RWPE1 (cell line): ENCODE measurements at regions not wholly inside any gene's neighbourhood (a gene's known extent, or its start where the extent isn't known, plus 50 kb on each side); places are given as distances from the start of the nearest gene placed in this dataset.

Source experiments
- CTCF ChIA-PET: fragments of 350-600 bp; sonication (Branson Sonifier 250); formaldehyde crosslinking; extraction: SDS; loops from one replicate; lab custom pipeline; 2021; lab: Yijun Ruan, JAX
- POLR2A ChIA-PET: fragments of 400-600 bp; formaldehyde crosslinking; extraction: SDS; loops from one replicate; lab custom pipeline; 2020; ENCODE audit warnings: antibody characterized with exemption; ENCODE audit not compliant: low non-redundant PET; lab: Yijun Ruan, JAX
- DNase-seq: peaks from one replicate; pipeline ENCODE4 v3.0.0; 2012; ENCODE audit warnings: low spot score
- H3K27ac ChIP-seq: fragments of 450-650 bp; 2 replicates; pipeline ENCODE4 v1.5.1; 2017
- TF ChIP-seq, protein P1 (sequence below): fragments of 450-650 bp; conservative IDR thresholded peaks from 2 replicates; pipeline ENCODE4 v1.5.1; 2017; ENCODE audit warnings: low read depth, mild to moderate bottlenecking

DNA sequence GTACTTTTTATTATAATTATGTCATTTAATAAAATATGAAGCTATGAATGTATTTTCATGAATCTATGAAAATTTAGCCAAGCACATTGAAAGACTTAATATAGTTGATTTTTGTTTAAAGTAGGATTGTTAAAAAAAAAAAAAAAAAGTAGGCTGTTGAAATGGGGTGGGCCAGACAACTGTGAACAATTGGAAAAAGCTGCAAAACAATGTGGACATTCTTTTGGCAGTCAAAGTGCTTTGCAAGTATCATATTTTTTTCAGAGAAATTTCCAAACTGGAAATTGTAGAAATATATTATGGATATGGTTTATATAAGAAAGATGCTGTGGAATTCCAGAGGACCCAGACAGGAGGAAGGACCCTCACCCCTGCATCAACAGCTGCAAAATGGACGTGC, 82.1 kb downstream of the ETAA1 start:
- ChIA-PET POLR2A (no interaction called here), CTCF (interaction anchor here (0.5 to 0.6 kb wide), 3 partner anchors 35 to 361 kb away, joined by 3 read pairs; no protein-coding TSS in a partner anchor)
- no peak for DNase-seq
- no peak overlapping the region for H3K27ac ChIP-seq
- TF ChIP-seq, protein P1, sequence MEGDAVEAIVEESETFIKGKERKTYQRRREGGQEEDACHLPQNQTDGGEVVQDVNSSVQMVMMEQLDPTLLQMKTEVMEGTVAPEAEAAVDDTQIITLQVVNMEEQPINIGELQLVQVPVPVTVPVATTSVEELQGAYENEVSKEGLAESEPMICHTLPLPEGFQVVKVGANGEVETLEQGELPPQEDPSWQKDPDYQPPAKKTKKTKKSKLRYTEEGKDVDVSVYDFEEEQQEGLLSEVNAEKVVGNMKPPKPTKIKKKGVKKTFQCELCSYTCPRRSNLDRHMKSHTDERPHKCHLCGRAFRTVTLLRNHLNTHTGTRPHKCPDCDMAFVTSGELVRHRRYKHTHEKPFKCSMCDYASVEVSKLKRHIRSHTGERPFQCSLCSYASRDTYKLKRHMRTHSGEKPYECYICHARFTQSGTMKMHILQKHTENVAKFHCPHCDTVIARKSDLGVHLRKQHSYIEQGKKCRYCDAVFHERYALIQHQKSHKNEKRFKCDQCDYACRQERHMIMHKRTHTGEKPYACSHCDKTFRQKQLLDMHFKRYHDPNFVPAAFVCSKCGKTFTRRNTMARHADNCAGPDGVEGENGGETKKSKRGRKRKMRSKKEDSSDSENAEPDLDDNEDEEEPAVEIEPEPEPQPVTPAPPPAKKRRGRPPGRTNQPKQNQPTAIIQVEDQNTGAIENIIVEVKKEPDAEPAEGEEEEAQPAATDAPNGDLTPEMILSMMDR, result no peak

DNA sequence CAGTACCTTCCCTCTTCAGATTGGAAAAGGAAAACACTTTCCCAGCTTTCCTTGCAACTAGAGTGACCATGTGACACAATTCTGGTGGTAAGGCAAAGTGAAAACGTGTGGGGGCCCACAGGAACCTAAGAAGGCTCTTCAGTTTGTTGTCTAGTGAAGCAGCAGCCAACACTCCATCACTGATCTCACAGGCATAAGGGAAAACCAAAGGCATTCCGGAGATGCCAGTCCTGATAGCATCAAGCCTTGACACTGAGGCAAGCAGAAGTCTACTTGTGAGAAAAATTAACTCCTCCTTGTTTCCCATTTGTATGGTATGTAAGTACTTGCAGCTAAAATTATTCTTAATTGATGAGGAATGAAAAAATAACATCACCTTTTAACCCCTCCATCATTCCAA, 88.3 kb downstream of the ETAA1 start:
- no peak overlapping the region for H3K27ac ChIP-seq
- ChIA-PET CTCF (interaction anchor here (0.6 kb wide), 1 partner anchor 898 kb away, joined by 4 read pairs; no protein-coding TSS in a partner anchor), POLR2A (no interaction called here)
- TF ChIP-seq, protein P1, result no peak
- no peak for DNase-seq

DNA sequence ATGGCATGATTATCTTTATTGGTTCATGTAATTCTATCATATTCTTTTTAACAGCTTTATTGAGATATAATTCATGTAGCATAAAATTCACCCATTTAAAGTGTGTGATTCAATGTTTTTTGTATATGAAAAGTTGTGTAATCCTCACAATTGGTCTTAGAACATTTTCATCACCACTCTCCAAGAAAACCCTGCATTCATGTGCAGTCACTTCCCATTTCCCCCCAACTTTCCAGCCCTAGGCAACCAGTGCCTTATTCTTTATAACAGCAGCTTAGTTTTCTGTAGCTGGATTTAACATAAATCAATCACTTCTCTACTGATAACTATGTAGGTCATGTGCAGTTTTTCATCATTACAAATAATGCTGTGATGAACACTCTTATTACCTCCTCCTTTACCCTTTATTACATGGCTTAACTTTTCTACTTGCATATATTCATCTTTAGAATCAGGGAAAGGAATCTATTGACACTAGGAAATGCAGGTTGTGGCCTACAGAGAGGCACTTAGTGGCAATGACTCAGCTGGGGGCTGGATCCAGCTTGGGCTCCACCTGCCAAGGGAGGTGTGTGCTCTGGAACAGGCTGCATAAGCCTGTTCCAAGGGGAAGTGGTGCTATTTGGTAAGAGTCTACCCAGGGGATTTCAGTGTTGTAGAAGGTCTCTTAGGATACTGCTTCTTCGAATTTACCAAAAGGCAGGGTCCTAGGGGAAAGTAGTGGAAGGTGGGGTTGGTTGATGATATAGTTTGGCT, 89.1 kb downstream of the ETAA1 start:
- DNase-seq, result peak; percentile 34
- ChIA-PET CTCF (interaction anchor here (1.6 kb wide), 1 partner anchor 9 kb away, joined by 5 read pairs; no protein-coding TSS in a partner anchor), POLR2A (no interaction called here)
- TF ChIP-seq, protein P1, result no peak
- no peak overlapping the region for H3K27ac ChIP-seq

DNA sequence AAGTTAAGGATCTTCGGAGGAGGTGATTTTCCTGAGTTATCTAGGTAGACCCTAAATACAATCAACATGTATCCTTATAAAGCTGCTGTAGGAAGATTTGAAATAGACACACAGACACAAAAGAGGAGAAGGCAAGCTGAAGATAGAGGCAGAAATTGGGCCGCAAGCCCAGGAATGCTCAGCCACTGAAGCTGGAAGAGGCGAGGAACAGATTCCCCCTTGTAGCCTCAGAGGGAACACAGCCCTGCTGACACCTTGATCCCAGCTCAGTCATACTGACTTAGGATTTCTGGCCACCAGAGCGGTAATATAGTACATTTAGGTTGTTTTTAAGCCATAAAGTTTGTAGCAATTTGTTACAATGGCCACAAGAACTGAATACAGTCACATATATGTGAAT, 90.9 kb downstream of the ETAA1 start:
- CTCF ChIA-PET, result no interaction called here
- POLR2A ChIA-PET, result no interaction called here
- TF ChIP-seq, protein P1, result no peak
- no peak for DNase-seq
- H3K27ac ChIP-seq, result no peak overlapping the region

DNA sequence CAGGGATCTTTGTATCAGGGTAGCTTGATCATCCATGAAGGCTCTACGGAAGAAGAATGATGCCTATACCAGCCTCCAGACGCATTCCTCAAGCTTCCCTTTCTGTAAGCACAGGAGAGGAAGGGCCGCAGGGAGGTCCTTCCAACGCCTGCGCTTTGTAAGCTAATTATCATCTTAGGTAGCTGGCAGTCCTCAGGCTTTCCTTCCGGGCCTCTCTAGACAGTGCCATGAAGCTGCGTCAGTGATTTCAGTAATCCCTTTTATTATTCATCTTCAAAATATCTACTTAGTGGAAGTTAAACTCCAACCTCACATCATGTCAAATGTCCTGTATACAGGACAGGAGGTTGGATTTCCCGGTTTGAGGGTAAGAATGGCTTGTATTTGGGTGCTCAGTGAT, 92.3 kb downstream of the ETAA1 start:
- DNase-seq, result no peak
- H3K27ac ChIP-seq, result no peak overlapping the region
- TF ChIP-seq, protein P1, result no peak
- CTCF ChIA-PET, result no interaction called here
- POLR2A ChIA-PET, result no interaction called here

DNA sequence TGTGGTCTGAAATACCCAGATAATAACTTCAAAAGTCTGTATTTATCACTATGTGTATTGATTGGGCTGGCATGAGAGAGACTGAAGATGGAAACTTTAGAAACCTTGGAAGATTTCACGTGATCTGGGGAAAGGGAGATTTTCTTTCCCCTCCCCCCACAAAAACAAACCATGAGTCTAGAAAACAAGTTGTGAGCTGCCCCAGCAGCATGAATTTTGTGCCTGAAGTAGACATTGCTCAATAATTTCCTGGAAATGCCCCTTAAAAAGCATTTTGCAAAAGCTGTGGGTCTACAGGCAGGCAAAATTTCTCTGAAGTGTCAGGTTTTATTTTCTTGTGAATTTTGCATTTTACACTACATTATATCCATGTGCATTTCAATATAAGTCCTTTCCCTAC, 101.8 kb downstream of the ETAA1 start:
- POLR2A ChIA-PET, result no interaction called here
- CTCF ChIA-PET, result no interaction called here
- no peak overlapping the region for H3K27ac ChIP-seq
- DNase-seq, result no peak
- TF ChIP-seq, protein P1, result no peak
